Ramos (cell line): ENCODE measurements at regions not wholly inside any gene's neighbourhood (a gene's known extent, or its start where the extent isn't known, plus 50 kb on each side); places are given as distances from the start of the nearest gene placed in this dataset.

Experiments used
- in situ Hi-C: fragments of 300-500 bp; cut with MboI; formaldehyde crosslinking; loops from one replicate; pipeline ENCODE4 v1.14.3; 2022; ENCODE audit warnings: low sequenced_read_pairs; ENCODE audit not compliant: unreplicated experiment

DNA sequence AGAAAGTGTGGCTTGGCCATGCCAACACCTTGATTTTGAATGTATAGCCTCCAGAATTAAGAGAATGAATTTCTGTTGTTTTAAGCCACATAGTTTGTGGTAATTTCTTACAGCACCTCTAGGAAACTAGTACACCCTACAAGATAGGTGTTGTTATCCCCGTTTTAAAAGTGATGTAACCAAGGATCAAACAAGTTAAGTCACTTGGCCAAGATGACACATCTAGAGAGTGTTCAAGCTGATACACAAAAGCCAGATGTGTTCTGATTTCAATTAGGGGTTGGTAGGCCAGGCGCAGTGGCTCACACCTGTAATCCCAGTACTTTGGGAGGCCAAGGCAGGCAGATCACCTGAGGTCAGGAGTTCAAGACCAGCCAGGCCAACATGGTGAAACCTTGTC, 396.5 kb upstream of the SOX9 start:
- in situ Hi-C loops, result no loop called here

GRCh38 chr17:71725811-71726210, 395.0 kb upstream of the SOX9 start:
- in situ Hi-C loops, result no loop called here

DNA sequence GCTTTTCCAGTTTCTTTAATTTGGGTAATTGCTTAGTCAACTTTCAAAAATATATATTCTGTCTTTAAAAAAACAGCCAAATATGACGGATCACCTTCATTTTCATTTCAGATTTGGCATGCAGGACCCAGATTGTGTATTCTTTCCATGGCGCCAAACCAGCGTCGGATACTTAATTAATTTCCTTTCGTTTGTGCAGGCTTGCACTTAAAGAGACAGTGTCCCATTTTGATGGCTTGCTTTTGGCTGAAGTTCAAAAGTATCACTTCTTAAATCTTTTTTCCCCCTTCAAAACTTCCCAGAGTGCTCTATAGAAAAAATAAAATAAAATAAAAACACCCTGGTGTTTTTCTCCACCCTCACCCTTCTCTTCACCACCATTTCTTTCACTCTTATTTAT, 394.5 kb upstream of the SOX9 start:
- in situ Hi-C loops, result no loop called here

DNA sequence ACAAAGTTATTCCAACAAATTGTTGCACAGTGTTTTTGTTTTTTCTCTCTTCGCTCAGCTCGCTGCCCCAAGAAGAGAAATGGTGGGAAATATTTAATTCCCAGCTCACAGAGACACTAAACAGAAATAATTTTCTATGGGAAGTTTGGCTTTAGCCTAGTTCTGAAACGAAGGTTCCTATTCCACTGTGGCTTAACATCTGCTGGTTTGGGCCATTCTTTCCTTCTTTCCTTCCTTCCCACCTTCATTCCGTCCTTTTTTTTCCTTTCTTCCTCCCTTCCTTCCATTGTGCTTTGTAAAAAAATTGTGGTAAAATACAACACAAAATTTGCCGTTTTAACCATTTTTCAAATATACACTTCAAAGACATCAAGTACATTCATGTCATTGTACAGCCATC, 393.5 kb upstream of the SOX9 start:
- in situ Hi-C loops, result no loop called here

DNA sequence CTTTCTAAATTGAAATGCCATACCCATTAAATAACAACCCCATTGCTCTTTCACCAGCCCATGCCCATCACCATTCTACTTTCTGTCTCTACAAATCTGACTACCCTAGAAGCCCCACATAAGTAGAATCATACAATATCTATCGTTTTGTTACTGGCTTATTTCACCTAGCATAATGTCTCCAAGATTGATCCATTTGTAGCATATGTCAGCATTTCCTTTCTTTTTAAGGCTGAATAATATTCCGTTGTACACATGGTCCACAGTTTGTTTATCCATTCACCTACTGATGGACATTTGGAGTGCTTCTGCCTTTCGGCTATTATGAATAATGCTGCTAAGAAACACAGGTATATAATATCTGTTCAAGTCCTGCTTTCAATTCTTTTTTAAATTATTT, 393.1 kb upstream of the SOX9 start:
- in situ Hi-C loops, result no loop called here

GRCh38 chr17:71730871-71731270, 389.9 kb upstream of the SOX9 start:
- in situ Hi-C loops, result no loop called here

- in situ Hi-C loops, result no loop called here
Observed at GRCh38 chr17:71735893-71736292, 384.9 kb upstream of the SOX9 start.

- in situ Hi-C loops, result no loop called here
Observed at GRCh38 chr17:71740866-71741265, 380.0 kb upstream of the SOX9 start.

GRCh38 chr17:71741836-71742235, 379.0 kb upstream of the SOX9 start:
- in situ Hi-C loops, result no loop called here

DNA sequence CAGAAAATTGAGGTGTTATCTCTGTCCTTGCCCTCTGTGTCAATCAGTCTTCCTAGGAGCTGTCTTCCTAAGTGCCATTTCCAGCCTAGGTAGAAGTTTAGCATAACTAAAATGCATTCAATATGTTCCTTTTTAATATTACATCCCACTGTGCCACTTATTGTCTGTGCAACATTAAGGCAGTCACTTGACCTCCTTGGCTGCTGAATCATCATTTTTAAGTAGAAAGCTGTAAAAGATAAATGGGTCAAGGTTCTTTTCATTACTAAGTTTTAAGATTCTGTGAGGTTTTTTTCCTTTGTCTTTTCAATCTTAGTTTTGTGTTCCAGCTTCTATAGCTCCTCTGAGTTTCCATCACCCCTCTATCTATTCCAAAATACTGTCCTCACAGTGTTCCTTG, 371.9 kb upstream of the SOX9 start:
- in situ Hi-C loops, result no loop called here

DNA sequence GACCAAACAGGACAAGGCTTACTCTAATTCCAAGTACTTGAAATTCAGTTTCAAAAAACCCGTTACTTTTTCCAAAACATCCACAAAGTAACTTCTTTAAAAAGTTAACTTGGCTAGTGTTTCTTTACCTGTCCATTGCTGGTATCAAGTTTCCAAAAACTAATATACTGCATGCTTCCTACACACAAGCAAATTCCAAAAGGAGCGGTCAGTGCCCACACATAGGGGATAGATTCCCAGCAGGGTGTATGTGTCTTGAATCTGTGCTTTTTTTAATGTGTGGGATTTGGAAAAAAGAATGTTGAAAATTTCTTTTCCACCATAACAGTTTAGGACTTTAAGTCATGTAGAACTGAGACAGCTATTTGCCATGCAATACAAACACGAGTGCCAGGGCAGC, 367.8 kb upstream of the SOX9 start:
- in situ Hi-C loops, result no loop called here

- in situ Hi-C loops, result no loop called here
Observed at GRCh38 chr17:71757156-71757555, 363.7 kb upstream of the SOX9 start.

DNA sequence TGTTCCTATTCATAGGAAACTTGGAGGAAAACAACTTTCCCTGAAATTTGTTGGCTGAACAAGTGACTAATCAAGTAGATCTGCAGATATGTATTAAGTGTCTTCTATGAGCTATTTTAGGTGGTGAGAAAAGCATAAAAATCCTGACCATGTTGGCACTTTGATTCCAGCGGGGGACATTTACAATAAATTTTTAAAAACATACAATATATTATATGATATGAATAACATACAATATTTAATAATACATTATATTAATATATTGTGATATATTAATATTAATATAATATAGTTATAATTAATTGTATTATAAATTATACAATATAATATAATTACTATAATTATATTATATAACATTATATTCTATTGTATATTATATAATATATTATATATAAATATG, 362.9 kb upstream of the SOX9 start:
- in situ Hi-C loops, result no loop called here

DNA sequence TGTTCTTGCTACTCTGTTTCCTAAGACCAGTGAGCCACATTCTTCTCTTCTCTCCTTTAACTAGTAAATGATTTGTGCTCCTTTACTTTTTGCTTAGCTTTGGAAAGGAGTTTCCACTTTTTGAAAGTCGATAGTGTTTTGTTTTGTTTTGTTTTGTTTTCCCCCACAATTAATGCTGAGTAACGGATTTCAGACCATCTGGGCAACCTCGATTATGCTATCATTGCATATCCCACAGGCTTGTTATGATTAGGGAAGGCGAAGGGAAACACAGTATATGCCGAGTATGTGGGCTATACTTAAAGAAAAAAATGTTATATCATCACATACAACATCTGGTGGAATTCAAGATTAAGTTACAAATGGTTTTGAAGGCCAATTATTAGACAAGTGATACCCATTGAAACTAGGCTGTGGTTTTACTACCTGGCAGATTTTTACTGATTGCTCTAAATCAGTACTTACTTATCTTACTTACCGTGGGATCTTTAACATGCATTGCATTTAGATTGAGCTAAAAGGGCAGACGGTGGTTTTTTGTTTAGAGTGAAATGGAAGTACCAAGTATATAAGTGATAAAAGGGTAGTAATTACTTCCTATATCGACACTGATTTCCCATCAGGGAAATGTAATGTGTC, 361.3 kb upstream of the SOX9 start:
- in situ Hi-C loops, result no loop called here

GRCh38 chr17:71760062-71760720, 360.6 kb upstream of the SOX9 start:
- in situ Hi-C loops, result no loop called here

DNA sequence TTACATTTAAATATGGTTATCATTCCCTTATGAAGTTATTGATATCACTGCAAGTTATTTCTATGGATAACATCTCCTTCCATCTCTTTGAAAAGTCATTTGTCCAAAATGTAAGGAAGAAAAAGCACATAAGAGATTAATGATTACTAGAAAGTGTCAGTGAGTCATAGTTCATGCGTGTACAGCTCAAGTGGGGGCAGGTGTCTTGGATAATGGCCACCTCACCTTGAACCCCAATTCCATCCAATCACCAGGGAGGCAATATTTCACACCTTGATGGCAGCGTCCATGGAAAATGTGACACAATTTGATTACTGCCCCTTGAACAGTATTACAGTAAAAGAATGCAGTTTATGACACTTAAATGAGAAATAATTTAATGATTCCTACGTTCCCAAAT, 358.3 kb upstream of the SOX9 start:
- in situ Hi-C loops, result no loop called here

DNA sequence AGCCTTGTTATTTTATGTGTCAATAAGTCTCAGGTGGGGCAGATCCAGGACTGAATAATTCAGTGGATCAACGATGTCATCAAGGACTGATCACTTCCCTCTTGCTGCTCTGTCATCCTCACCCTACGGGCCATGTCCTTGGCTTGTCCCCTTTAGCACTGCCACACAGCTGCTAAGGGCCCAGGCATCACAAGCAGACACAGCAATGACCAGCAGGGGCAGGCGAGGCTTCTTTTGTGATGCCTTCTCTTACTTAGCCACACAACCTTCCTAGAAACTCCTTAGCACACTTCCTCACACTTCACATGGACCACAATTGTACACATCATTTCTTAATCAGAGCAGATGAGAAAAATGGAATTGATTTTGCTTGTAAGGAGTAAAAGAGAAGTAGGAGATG, 356.3 kb upstream of the SOX9 start:
- in situ Hi-C loops, result no loop called here

GRCh38 chr17:71765437-71765836, 355.4 kb upstream of the SOX9 start:
- in situ Hi-C loops, result no loop called here

GRCh38 chr17:71769850-71770249, 351.0 kb upstream of the SOX9 start:
- in situ Hi-C loops, result no loop called here

DNA sequence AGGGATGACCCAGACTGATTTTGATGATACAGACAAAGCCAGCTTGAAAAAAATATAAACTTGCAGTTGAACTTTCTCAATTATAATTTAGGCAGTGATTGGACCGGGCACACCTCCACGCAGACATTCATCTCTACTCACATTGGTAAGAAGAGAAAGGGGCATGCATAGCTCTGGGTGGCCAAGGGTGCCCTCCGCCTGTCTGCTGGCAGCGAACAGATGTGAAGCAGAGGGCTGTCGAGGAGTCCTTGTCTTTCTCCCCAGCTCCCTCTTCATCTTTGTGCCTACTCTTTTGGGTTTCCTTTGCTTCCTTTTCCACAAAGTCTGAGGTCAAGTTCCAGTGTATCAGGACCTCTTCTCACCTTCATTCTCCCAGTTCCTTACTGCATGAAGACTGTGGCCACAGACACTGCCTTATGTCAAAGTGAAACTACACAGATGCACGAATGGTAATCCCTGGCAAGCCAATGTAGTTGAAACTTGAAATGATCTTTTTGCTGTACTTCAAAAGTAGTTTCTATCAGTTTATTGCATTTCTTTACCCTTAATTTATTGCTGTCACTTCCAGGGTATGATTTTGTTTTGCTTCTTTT, 343.7 kb upstream of the SOX9 start:
- in situ Hi-C loops, result no loop called here

- in situ Hi-C loops, result no loop called here
Observed at GRCh38 chr17:71779482-71779881, 341.3 kb upstream of the SOX9 start.

GRCh38 chr17:71780596-71780995, 340.2 kb upstream of the SOX9 start:
- in situ Hi-C loops, result no loop called here
